ENCODE measurements at regions not wholly inside any gene's neighbourhood (a gene's known extent, or its start where the extent isn't known, plus 50 kb on each side); places are given as distances from the start of the nearest gene placed in this dataset.

DNA sequence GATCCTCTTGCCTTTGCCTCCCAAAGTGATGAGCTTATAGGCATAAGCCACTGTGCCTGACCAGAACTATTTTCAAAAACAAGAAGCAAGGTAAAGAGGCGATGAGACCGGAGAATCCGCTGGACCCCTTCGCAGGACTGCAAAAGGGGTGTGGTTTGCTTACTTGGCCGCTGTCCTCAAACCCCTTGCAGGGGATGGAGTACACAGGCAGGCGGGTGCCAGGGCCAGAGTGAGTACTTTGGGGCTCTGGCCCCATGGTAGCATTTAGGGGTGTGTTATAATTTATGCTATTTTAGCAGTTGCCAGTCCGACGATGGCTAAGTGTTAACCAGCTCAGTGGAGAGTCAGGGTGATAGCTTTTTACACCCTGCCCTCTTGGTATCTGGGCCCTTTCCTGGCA, 1454.9 kb downstream of the HACE1 start:
- TF ChIP-seq, protein P1, sequence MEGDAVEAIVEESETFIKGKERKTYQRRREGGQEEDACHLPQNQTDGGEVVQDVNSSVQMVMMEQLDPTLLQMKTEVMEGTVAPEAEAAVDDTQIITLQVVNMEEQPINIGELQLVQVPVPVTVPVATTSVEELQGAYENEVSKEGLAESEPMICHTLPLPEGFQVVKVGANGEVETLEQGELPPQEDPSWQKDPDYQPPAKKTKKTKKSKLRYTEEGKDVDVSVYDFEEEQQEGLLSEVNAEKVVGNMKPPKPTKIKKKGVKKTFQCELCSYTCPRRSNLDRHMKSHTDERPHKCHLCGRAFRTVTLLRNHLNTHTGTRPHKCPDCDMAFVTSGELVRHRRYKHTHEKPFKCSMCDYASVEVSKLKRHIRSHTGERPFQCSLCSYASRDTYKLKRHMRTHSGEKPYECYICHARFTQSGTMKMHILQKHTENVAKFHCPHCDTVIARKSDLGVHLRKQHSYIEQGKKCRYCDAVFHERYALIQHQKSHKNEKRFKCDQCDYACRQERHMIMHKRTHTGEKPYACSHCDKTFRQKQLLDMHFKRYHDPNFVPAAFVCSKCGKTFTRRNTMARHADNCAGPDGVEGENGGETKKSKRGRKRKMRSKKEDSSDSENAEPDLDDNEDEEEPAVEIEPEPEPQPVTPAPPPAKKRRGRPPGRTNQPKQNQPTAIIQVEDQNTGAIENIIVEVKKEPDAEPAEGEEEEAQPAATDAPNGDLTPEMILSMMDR (IDR thresholded peaks at IDR 0.05), result no peak
- TF ChIP-seq POLR2A (IDR thresholded peaks at IDR 0.05) (no peak), EP300 (IDR thresholded peaks at IDR 0.05) (no peak)

Measured in tibial nerve (tissue), 4 donors.